ENCODE measurements at regions not wholly inside any gene's neighbourhood (a gene's known extent, or its start where the extent isn't known, plus 50 kb on each side); places are given as distances from the start of the nearest gene placed in this dataset.

GRCh38 chr15:29972051-29972450, 110.7 kb upstream of the GOLGA8J start:
- TF ChIP-seq CTCF (conservative IDR thresholded peaks at IDR 0.05; ENCODE audit: low read length): no peak
- no peak overlapping the region for H3K4me3 ChIP-seq (ENCODE audit: low read length)
- DNase-seq (ENCODE audit: low read depth): no peak

GRCh38 chr15:29970402-29970695, 112.4 kb upstream of the GOLGA8J start:
- no peak for DNase-seq (ENCODE audit: low read depth)
- no peak for TF ChIP-seq CTCF (conservative IDR thresholded peaks at IDR 0.05; ENCODE audit: low read length)

GRCh38 chr15:29969562-29970401, 113.0 kb upstream of the GOLGA8J start:
- TF ChIP-seq CTCF (conservative IDR thresholded peaks at IDR 0.05; ENCODE audit: low read length): no peak
- DNase-seq (ENCODE audit: low read depth): no peak
- no peak overlapping the region for H3K4me3 ChIP-seq (ENCODE audit: low read length)

More at GRCh38 chr15:29970402-29970695, 112.4 kb upstream of the GOLGA8J start:
- H3K4me3 ChIP-seq (ENCODE audit: low read length): no peak overlapping the region

- no peak for DNase-seq (ENCODE audit: low read depth)
- TF ChIP-seq CTCF (conservative IDR thresholded peaks at IDR 0.05; ENCODE audit: low read length): no peak
- no peak overlapping the region for H3K4me3 ChIP-seq (ENCODE audit: low read length)
Observed at GRCh38 chr15:29968895-29969561, 113.7 kb upstream of the GOLGA8J start.

- TF ChIP-seq CTCF (conservative IDR thresholded peaks at IDR 0.05; ENCODE audit: low read length): no peak
- H3K4me3 ChIP-seq (ENCODE audit: low read length): no peak overlapping the region
- no peak for DNase-seq (ENCODE audit: low read depth)
Observed at GRCh38 chr15:29968099-29968894, 114.5 kb upstream of the GOLGA8J start.

GRCh38 chr15:29962407-29962806, 120.3 kb upstream of the GOLGA8J start:
- TF ChIP-seq CTCF (conservative IDR thresholded peaks at IDR 0.05; ENCODE audit: low read length): no peak
- H3K4me3 ChIP-seq (ENCODE audit: low read length): no peak overlapping the region
- DNase-seq (ENCODE audit: low read depth): no peak
